Subcutaneous abdominal adipose tissue (tissue), 5 donors: ENCODE measurements at regions not wholly inside any gene's neighbourhood (a gene's known extent, or its start where the extent isn't known, plus 50 kb on each side); places are given as distances from the start of the nearest gene placed in this dataset.
"Not testable (repeated sequence)": the region's sequence is repeated elsewhere in the genome, so short reads cannot be mapped to it uniquely, and the experiment has no call there.

Experiments used
- H3K27ac ChIP-seq: one replicate; pipeline ENCODE4 v1.7.0; 2013; ENCODE audit warnings: low read depth, mild to moderate bottlenecking, inconsistent platforms, low read length, moderate library complexity
- H3K27me3 ChIP-seq, 5 donors: one replicate each; pipeline ENCODE4 v1.7.0; 2013; ENCODE audit warnings: low read length in 5 of 5, inconsistent platforms in 1 of 5; ENCODE audit not compliant: control insufficient read depth in 5 of 5, insufficient read depth in 4 of 5
- H3K36me3 ChIP-seq, 5 donors: one replicate each; pipeline ENCODE4 v1.7.0; 2013; ENCODE audit warnings: low read length in 5 of 5; ENCODE audit not compliant: control insufficient read depth in 5 of 5, insufficient read depth in 5 of 5
- H3K4me1 ChIP-seq, 5 donors: one replicate each; pipeline ENCODE4 v1.7.0; 2013; ENCODE audit warnings: low read length in 5 of 5, mild to moderate bottlenecking in 3 of 5, moderate library complexity in 1 of 5; ENCODE audit not compliant: control insufficient read depth in 5 of 5, insufficient read depth in 5 of 5
- H3K4me3 ChIP-seq, 5 donors: one replicate each; pipeline ENCODE4 v1.7.0; 2013; ENCODE audit warnings: low read length in 5 of 5, low read depth in 1 of 5
- H3K9ac ChIP-seq, 5 donors: one replicate each; pipeline ENCODE4 v1.7.0; 2013; ENCODE audit warnings: low read length in 5 of 5, mild to moderate bottlenecking in 4 of 5, moderate library complexity in 3 of 5
- H3K9me3 ChIP-seq, 5 donors: one replicate each; pipeline ENCODE4 v1.7.0; 2013; ENCODE audit warnings: low read length in 5 of 5; ENCODE audit not compliant: control insufficient read depth in 5 of 5
- donor health status: healthy.
- donor health status: healthy.
- donor health status: healthy.
- donor health status: healthy.
- donor health status: healthy.

DNA sequence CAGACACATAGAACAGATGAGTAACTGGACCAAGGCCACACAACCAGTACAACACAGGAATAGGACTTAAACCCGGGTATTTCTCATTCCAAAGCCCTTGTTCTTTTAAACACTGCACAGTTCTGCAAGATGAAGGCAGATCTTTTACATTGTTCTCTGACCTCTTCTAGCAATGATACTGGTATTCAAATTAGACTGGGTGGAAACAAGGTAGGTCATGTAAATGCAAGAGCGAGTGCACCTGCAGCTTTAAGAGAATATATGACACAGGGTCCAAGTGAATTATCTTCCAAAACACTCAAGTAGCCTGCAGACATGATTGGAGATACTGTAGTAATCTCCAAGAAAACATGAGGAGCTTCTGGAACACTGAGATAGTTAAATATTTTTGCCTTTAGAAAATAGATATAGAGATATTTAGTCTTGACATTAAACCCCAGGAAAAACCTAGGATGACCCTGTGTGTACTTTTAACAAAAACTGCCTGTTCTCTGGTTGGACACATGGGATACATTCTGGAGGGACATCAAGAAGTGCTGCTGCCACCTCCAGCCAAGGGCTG lies 130.6 kb upstream of the EPB41L4A start:
- Histone ChIP-seq H3K9ac (no peak overlapping the region), H3K27ac (no peak overlapping the region), H3K36me3 (no peaks in the 10 kb centered on the region), H3K9me3 (no peaks in the 10 kb centered on the region), H3K27me3 (no peaks in the 10 kb centered on the region), H3K4me3 (no peak overlapping the region), H3K4me1 (peaks cover 0 to 26% (median 5%) of the 10 kb centered on the region in 5 donors)

- Histone ChIP-seq H3K9ac (no peak overlapping the region), H3K4me3 (no peak overlapping the region), H3K36me3 (no peaks in the 10 kb centered on the region), H3K27me3 (no peaks in the 10 kb centered on the region), H3K9me3 (no peaks in the 10 kb centered on the region), H3K4me1 (peaks cover 0 to 38% (median 12%) of the 10 kb centered on the region in 5 donors), H3K27ac (no peak overlapping the region)
Measured at GRCh38 chr5:112551419-112552032, 132.4 kb upstream of the EPB41L4A start.

DNA sequence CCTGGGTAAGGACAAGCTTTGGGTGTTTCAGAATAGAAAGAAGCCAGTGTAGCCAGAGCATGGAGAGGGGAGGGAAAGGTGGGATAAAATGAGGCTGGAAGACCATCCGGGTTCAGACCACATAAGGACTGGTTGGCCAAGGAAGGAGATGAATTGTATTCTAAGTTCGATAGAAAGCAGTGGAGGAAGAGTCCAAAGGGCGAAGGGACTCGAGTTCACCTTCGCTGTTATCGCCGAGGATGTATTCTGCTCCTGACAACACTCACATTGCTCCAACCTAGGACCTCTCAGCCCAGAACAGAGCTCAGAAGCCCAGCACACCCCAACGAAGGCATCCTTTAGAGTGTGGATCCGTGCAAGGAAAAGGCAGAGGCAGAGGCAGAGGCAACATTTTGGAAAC lies 133.1 kb upstream of the EPB41L4A start:
- Histone ChIP-seq H3K27ac (no peak overlapping the region), H3K9me3 (no peaks in the 10 kb centered on the region), H3K27me3 (no peaks in the 10 kb centered on the region), H3K9ac (no peak overlapping the region), H3K4me3 (no peak overlapping the region), H3K36me3 (no peaks in the 10 kb centered on the region), H3K4me1 (peaks cover 0 to 38% (median 12%) of the 10 kb centered on the region in 5 donors)

- no peak overlapping the region for H3K9ac ChIP-seq
Measured at GRCh38 chr5:112552791-112553190, 133.7 kb upstream of the EPB41L4A start.

GRCh38 chr5:112554101-112554977 lies 135.3 kb upstream of the EPB41L4A start:
- Histone ChIP-seq H3K27ac (no peak overlapping the region), H3K27me3 (no peaks in the 10 kb centered on the region), H3K4me1 (peaks cover 0 to 35% (median 12%) of the 10 kb centered on the region in 5 donors), H3K9ac (no peak overlapping the region), H3K4me3 (peak overlapping the region in 3 of 5 donors; percentile 18 to 39 (median 31)), H3K9me3 (no peaks in the 10 kb centered on the region), H3K36me3 (no peaks in the 10 kb centered on the region)

More at GRCh38 chr5:112552791-112553190, 133.7 kb upstream of the EPB41L4A start:
- Histone ChIP-seq H3K27me3 (no peaks in the 10 kb centered on the region), H3K36me3 (no peaks in the 10 kb centered on the region), H3K27ac (no peak overlapping the region), H3K9me3 (no peaks in the 10 kb centered on the region), H3K4me1 (peaks cover 0 to 38% (median 12%) of the 10 kb centered on the region in 5 donors), H3K4me3 (no peak overlapping the region)

GRCh38 chr5:112555197-112555596 lies 136.1 kb upstream of the EPB41L4A start:
- Histone ChIP-seq H3K4me1 (peaks cover 0 to 26% (median 12%) of the 10 kb centered on the region in 5 donors), H3K36me3 (no peaks in the 10 kb centered on the region), H3K27ac (no peak overlapping the region), H3K9ac (no peak overlapping the region), H3K4me3 (no peak overlapping the region), H3K9me3 (no peaks in the 10 kb centered on the region), H3K27me3 (no peaks in the 10 kb centered on the region)

GRCh38 chr5:112555691-112556090 lies 136.6 kb upstream of the EPB41L4A start:
- Histone ChIP-seq H3K27ac (no peak overlapping the region), H3K9ac (no peak overlapping the region), H3K36me3 (no peaks in the 10 kb centered on the region), H3K9me3 (no peaks in the 10 kb centered on the region), H3K4me3 (no peak overlapping the region), H3K27me3 (no peaks in the 10 kb centered on the region), H3K4me1 (peaks cover 0 to 26% (median 12%) of the 10 kb centered on the region in 5 donors)

GRCh38 chr5:112559501-112559900 lies 140.4 kb upstream of the EPB41L4A start:
- H3K36me3 ChIP-seq, H3K27me3 ChIP-seq, H3K27ac ChIP-seq, H3K4me3 ChIP-seq, H3K9ac ChIP-seq: not testable (repeated sequence)
- H3K9me3 ChIP-seq = peaks cover 2 to 11% (median 4%) of the 10 kb centered on the region in 5 donors
- H3K4me1 ChIP-seq = peaks cover 0 to 13% (median 6%) of the 10 kb centered on the region in 5 donors

DNA sequence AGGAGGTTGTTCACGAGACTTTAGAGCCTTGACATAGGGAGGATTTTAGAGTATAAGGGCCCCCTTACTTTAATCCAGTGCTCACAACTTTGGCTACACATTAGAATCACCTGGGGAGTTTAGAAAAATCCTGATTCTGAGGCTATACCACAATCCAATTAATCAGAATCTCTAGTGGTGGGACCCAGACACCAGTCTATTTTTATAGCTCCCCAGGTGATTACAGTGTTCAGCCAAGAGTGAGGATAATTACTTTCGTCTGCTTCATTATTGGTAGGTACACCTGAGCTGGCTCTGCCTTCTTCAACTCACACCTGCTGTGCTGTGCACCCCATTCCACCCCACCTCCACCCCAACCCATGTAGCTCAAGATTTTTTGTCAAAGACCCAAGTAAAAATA lies 141.3 kb upstream of the EPB41L4A start:
- no peak overlapping the region for H3K9ac ChIP-seq
- no peak overlapping the region for H3K4me3 ChIP-seq
- no peaks in the 10 kb centered on the region for H3K27me3 ChIP-seq
- peaks cover 0 to 4% (median 2%) of the 10 kb centered on the region in 5 donors for H3K4me1 ChIP-seq
- H3K36me3 ChIP-seq = no peaks in the 10 kb centered on the region
- H3K27ac ChIP-seq = no peak overlapping the region
- peaks cover 2 to 11% (median 4%) of the 10 kb centered on the region in 5 donors for H3K9me3 ChIP-seq
